ENCODE measurements at regions not wholly inside any gene's neighbourhood (a gene's known extent, or its start where the extent isn't known, plus 50 kb on each side); places are given as distances from the start of the nearest gene placed in this dataset.
"Not testable (repeated sequence)": the region's sequence is repeated elsewhere in the genome, so short reads cannot be mapped to it uniquely, and the experiment has no call there.

GRCh38 chr1:70593551-70593950 lies 182.5 kb downstream of the CTH start:
- TF ChIP-seq CTCF (IDR thresholded peaks at IDR 0.05; ENCODE audit: poor library complexity); EZH2 (IDR thresholded peaks at IDR 0.05; ENCODE audit: borderline replicate concordance); EZH2phosphoT487 (IDR thresholded peaks at IDR 0.05; ENCODE audit: low read depth, severe bottlenecking, unreplicated experiment): not testable (repeated sequence)
